ENCODE measurements at regions not wholly inside any gene's neighbourhood (a gene's known extent, or its start where the extent isn't known, plus 50 kb on each side); places are given as distances from the start of the nearest gene placed in this dataset.

DNA sequence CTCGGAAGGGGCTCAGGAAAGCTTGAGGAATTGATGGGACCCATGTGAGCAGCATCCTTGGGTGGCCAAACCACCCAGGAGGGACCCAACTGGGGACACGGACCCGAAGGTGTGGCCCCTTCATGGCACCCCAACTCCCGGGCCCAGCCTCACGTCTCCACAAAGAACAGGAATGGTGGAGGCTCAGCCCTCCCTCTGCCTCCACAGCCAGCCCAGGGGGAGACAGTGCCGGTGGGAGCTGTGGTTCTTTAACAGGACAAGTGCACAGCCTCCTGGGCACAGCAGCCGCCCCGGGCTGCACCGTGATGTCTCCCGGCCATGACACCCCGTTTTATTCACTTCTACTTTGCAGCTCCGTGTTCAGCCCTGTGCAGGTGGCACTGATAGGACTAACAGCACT, 587.2 kb downstream of the BRD1 start:
- TF ChIP-seq EZH2phosphoT487 (IDR thresholded peaks at IDR 0.05; ENCODE audit: insufficient read depth, low read depth) (no peak), EZH2 (IDR thresholded peaks at IDR 0.05; ENCODE audit: insufficient read depth, poor library complexity, severe bottlenecking) (no peak)
